WI38 (cell line): ENCODE measurements at regions not wholly inside any gene's neighbourhood (a gene's known extent, or its start where the extent isn't known, plus 50 kb on each side); places are given as distances from the start of the nearest gene placed in this dataset.
"Not testable (repeated sequence)": the region's sequence is repeated elsewhere in the genome, so short reads cannot be mapped to it uniquely, and the experiment has no call there.

Experiments
- H3K4me3 ChIP-seq: 2 replicates; pipeline ENCODE4 v1.5.1; 2011; ENCODE audit warnings: low read depth, mild to moderate bottlenecking, control low read depth, low read length
- CTCF ChIP-seq: IDR thresholded peaks from 2 replicates; pipeline ENCODE4 v1.5.1; 2012; ENCODE audit warnings: low read depth, mild to moderate bottlenecking, control low read depth, low read length

GRCh38 chr11:86145439-86146156 lies 76.7 kb upstream of the PICALM start:
- TF ChIP-seq CTCF = no peak
- H3K4me3 ChIP-seq = no peak overlapping the region

GRCh38 chr11:86144846-86145245 lies 76.0 kb upstream of the PICALM start:
- no peak for TF ChIP-seq CTCF
- no peak overlapping the region for H3K4me3 ChIP-seq

- not testable (repeated sequence) for H3K4me3 ChIP-seq
Observed at GRCh38 chr11:86144087-86144486, 75.2 kb upstream of the PICALM start.

- no peak for TF ChIP-seq CTCF
- H3K4me3 ChIP-seq = no peak overlapping the region
Observed at GRCh38 chr11:86143087-86144030, 74.5 kb upstream of the PICALM start.

GRCh38 chr11:86142170-86142569 lies 73.3 kb upstream of the PICALM start:
- TF ChIP-seq CTCF = no peak
- no peak overlapping the region for H3K4me3 ChIP-seq

- H3K4me3 ChIP-seq = no peak overlapping the region
- no peak for TF ChIP-seq CTCF
Observed at GRCh38 chr11:86141727-86142126, 72.8 kb upstream of the PICALM start.

- no peak for TF ChIP-seq CTCF
- no peak overlapping the region for H3K4me3 ChIP-seq
Observed at GRCh38 chr11:86140334-86140990, 71.6 kb upstream of the PICALM start.
